GM12878 (cell line): ENCODE measurements at regions not wholly inside any gene's neighbourhood (a gene's known extent, or its start where the extent isn't known, plus 50 kb on each side); places are given as distances from the start of the nearest gene placed in this dataset.

ENCODE experiments used
- ATAC-seq: fragments of 200-7000 bp; cut with Tn5 transposase; 3 replicates; pipeline ENCODE4 v1.9.1; 2020; ENCODE audit warnings: mild to moderate bottlenecking, moderate library complexity
- BruUV-seq: library from RNA; stranded (reverse); fragments of 400-500 nt; replicated peaks from 2 replicates; lab custom pipeline; 2021; lab: Mats Ljungman, UMichigan
- CTCF ChIA-PET: fragments of 300-600 bp; sonication (Branson Sonifier 250); formaldehyde crosslinking; extraction: SDS; loops from one replicate; lab custom pipeline; 2021; ENCODE audit warnings: inconsistent platforms; lab: Yijun Ruan, JAX
- POLR2A ChIA-PET: fragments of 350-600 bp; formaldehyde crosslinking; extraction: SDS; loops from one replicate; lab custom pipeline; 2021; ENCODE audit warnings: inconsistent platforms; lab: Charles Lee
- RAD21 ChIA-PET: fragments of 300-600 bp; sonication (Branson Sonifier 250); formaldehyde crosslinking; loops from one replicate; lab custom pipeline; 2023; ENCODE audit warnings: antibody characterized with exemption; ENCODE audit not compliant: unreplicated experiment; lab: Charles Lee
- SMC1A ChIA-PET: fragments of 300-600 bp; sonication (Branson Sonifier 250); formaldehyde crosslinking; loops from one replicate; lab custom pipeline; 2023; ENCODE audit not compliant: unreplicated experiment, uncharacterized antibody; lab: Charles Lee
- DNase-seq: peaks from one replicate; pipeline ENCODE4 v3.0.0-alpha.2; 2011; ENCODE audit warnings: low read depth, low spot score
- FAIRE-seq: peaks from 3 replicates; lab custom pipeline; 2011; peaks lifted over from hg19 to GRCh38; lab: Jason Lieb, UNC
- H2AFZ ChIP-seq: 2 replicates; pipeline ENCODE4 v1.6.0; 2011; ENCODE audit warnings: low read depth, low read length, control low read depth; ENCODE audit not compliant: control insufficient read depth
- H3K27ac ChIP-seq: 2 replicates; pipeline ENCODE4 v1.5.1; 2011; ENCODE audit warnings: control low read depth; ENCODE audit not compliant: control insufficient read depth, insufficient read depth
- H3K27me3 ChIP-seq, 2 experiments: replicated peaks in 1 of 2; 2 replicates each; pipeline versions ENCODE4 v1.6.0 to v1.6.1; 2011; ENCODE audit warnings: low read length in 1 of 2; ENCODE audit not compliant: control insufficient read depth in 2 of 2, insufficient read depth in 2 of 2
- H3K36me3 ChIP-seq, 2 experiments: 2 replicates each; pipeline ENCODE4 v1.5.1; 2011; ENCODE audit warnings: low read length in 1 of 2; ENCODE audit not compliant: control insufficient read depth in 2 of 2, insufficient read depth in 2 of 2
- H3K4me1 ChIP-seq: 2 replicates; pipeline ENCODE4 v1.6.1; 2011; ENCODE audit warnings: mild to moderate bottlenecking, low read length, moderate library complexity, mixed read lengths; ENCODE audit not compliant: control insufficient read depth, insufficient read depth
- H3K4me2 ChIP-seq: 2 replicates; pipeline ENCODE4 v1.6.0; 2011; ENCODE audit warnings: control low read depth; ENCODE audit not compliant: control insufficient read depth, insufficient read depth
- H3K4me3 ChIP-seq: fragments of 200-600 bp; sonication (generic); 2 replicates; pipeline ENCODE4 v1.5.1; 2016
- H3K79me2 ChIP-seq: 2 replicates; pipeline ENCODE4 v1.6.0; 2011; ENCODE audit warnings: low read length; ENCODE audit not compliant: control insufficient read depth, insufficient read depth
- H3K9ac ChIP-seq: 2 replicates; pipeline ENCODE4 v1.8.0; 2011; ENCODE audit warnings: low read length, control low read depth, mixed read lengths; ENCODE audit not compliant: control insufficient read depth, insufficient read depth
- H3K9me3 ChIP-seq: replicated peaks from 3 replicates; pipeline ENCODE4 v1.5.1; 2011; ENCODE audit warnings: mild to moderate bottlenecking, low read length; ENCODE audit not compliant: control insufficient read depth, insufficient read depth
- H4K20me1 ChIP-seq: 2 replicates; pipeline ENCODE4 v1.6.0; 2011; ENCODE audit not compliant: control insufficient read depth, insufficient read depth
- BCL3 ChIP-seq: IDR thresholded peaks from 2 replicates; pipeline ENCODE4 v1.6.1; 2011; ENCODE audit warnings: borderline replicate concordance, low read depth, mild to moderate bottlenecking, moderate library complexity, low read length; ENCODE audit not compliant: insufficient read depth, poor library complexity, severe bottlenecking
- CHD1 ChIP-seq: IDR thresholded peaks from 2 replicates; pipeline ENCODE4 v1.6.1; 2012; ENCODE audit warnings: low read depth, low read length, improper control_type of control experiment
- E4F1 ChIP-seq: fragments of 450-650 bp; IDR thresholded peaks from 2 replicates; pipeline ENCODE4 v1.6.1; 2018; ENCODE audit warnings: borderline replicate concordance, mild to moderate bottlenecking; ENCODE audit not compliant: partially characterized antibody
- JUNB ChIP-seq: IDR thresholded peaks from 2 replicates; pipeline ENCODE4 v1.6.1; 2016; ENCODE audit warnings: antibody characterized with exemption, mild to moderate bottlenecking
- KDM1A ChIP-seq: fragments of 200-600 bp; sonication (generic); IDR thresholded peaks from 2 replicates; pipeline ENCODE4 v1.6.1; 2016; ENCODE audit warnings: borderline replicate concordance
- NRF1 ChIP-seq: conservative IDR thresholded peaks from 2 replicates; pipeline ENCODE4 v1.6.1; 2011; ENCODE audit warnings: mild to moderate bottlenecking, low read depth, low read length, improper control_type of control experiment
- POLR2AphosphoS5 ChIP-seq: IDR thresholded peaks from 2 replicates; pipeline ENCODE4 v1.6.1; 2011; ENCODE audit warnings: mild to moderate bottlenecking, low read length, inconsistent platforms
- RELA ChIP-seq: fragments of 450-650 bp; IDR thresholded peaks from 2 replicates; pipeline ENCODE4 v1.8.0; 2014; ENCODE audit warnings: borderline replicate concordance; ENCODE audit not compliant: partially characterized antibody
- SMC3 ChIP-seq: IDR thresholded peaks from 2 replicates; pipeline ENCODE4 v1.6.1; 2011; ENCODE audit warnings: low read length, improper control_type of control experiment, borderline replicate concordance
- SREBF2 ChIP-seq: IDR thresholded peaks from 2 replicates; pipeline ENCODE4 v1.6.1; 2012; ENCODE audit warnings: mild to moderate bottlenecking, low read length
- STAT3 ChIP-seq: IDR thresholded peaks from 2 replicates; pipeline ENCODE4 v1.6.1; 2011; ENCODE audit warnings: low read depth, low read length, improper control_type of control experiment
- ZBTB33 ChIP-seq: fragments of 450-650 bp; IDR thresholded peaks from 2 replicates; pipeline ENCODE4 v1.6.1; 2017; ENCODE audit warnings: mild to moderate bottlenecking
- in situ Hi-C: fragments of 300-500 bp; cut with MboI; formaldehyde crosslinking; loops from 9 replicates; pipeline ENCODE4 v1.14.3; 2018; ENCODE audit warnings: mixed read lengths
- intact Hi-C: fragments of 100-400 bp; cut with micrococcal nuclease; formaldehyde crosslinking; loops from one replicate; pipeline ENCODE4 v1.14.2; 2022; ENCODE audit not compliant: unreplicated experiment

GRCh38 chr21:19350286-19350685 is 946.7 kb upstream of the TMPRSS15 start:
- ATAC-seq (no peak), DNase-seq (no peak), FAIRE-seq (no peak)
- Histone ChIP-seq H3K4me2 (no peak overlapping the region), H2AFZ (no peak overlapping the region), H3K9ac (no peak overlapping the region), H3K27me3 (no peaks in the 10 kb centered on the region), H3K27ac (no peak overlapping the region), H3K4me1 (no peaks in the 10 kb centered on the region), H3K36me3 (no peaks in the 10 kb centered on the region), H4K20me1 (no peaks in the 10 kb centered on the region), H3K4me3 (no peak overlapping the region), H3K79me2 (no peaks in the 10 kb centered on the region), H3K9me3 (no peaks in the 10 kb centered on the region)
- in situ Hi-C loops (no loop called here), intact Hi-C loops (no loop called here)
- TF ChIP-seq STAT3 (no peak), POLR2AphosphoS5 (no peak), BCL3 (no peak), SMC3 (no peak), NRF1 (no peak), E4F1 (no peak), JUNB (no peak), ZBTB33 (no peak), KDM1A (no peak), RELA (no peak), CHD1 (no peak), SREBF2 (no peak)
- ChIA-PET RAD21 (interaction anchor here (0.8 to 2.2 kb wide), 4 partner anchors 18 to 110 kb away, joined by 3 to 5 read pairs (median 4); no protein-coding TSS in a partner anchor), POLR2A (no interaction called here), SMC1A (interaction anchor here (1.0 to 1.6 kb wide), 3 partner anchors 16 to 110 kb away, joined by 3 to 5 read pairs (median 4); no protein-coding TSS in a partner anchor), CTCF (no interaction called here)
- no TSS peak for BruUV-seq
